ENCODE measurements at regions not wholly inside any gene's neighbourhood (a gene's known extent, or its start where the extent isn't known, plus 50 kb on each side); places are given as distances from the start of the nearest gene placed in this dataset.

DNA sequence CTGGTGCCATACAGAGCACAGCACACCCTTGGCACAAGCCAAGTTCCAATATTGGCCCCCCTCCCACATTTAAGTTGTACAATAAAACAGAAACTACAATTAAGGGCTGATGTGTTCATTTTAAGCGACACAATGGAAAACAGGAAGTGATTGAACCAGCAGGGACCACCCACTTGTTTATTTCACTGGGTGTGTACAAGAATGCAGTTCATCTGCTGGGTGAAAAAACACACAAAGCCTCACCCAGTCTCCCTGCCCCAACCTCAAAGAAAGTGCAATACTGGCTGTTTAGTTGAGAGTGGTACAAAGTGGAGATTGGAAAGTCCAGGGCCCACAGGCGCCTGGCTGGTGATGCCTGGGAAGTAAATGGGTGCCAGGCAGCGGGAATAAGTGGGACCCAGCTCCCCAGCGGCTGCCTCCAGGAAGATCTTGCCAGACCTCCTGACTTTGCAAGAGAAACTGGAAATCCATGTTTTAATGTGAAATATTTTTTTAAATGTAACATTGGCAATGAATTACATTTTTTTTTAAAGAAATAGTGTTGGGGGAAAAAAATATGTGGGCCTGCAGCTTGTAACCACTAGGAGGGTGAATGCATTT, 322.1 kb downstream of the ZNF536 start:
- ATAC-seq = no peak
- TF ChIP-seq ARNTL (CRISPR knock-in tag; IDR thresholded peaks at IDR 0.05; ENCODE audit: borderline replicate concordance, low read depth) (no peak), CSDC2 (CRISPR knock-in tag; IDR thresholded peaks at IDR 0.05) (no peak), BACH2 (CRISPR knock-in tag; IDR thresholded peaks at IDR 0.05; ENCODE audit: borderline replicate concordance) (no peak), ESRRG (CRISPR knock-in tag; IDR thresholded peaks at IDR 0.05) (no peak), SNAI2 (CRISPR knock-in tag; IDR thresholded peaks at IDR 0.05) (no peak), ISL1 (CRISPR knock-in tag; IDR thresholded peaks at IDR 0.05) (no peak), ZFP30 (CRISPR knock-in tag; IDR thresholded peaks at IDR 0.05) (no peak)
- TF ChIP-seq, protein P1, sequence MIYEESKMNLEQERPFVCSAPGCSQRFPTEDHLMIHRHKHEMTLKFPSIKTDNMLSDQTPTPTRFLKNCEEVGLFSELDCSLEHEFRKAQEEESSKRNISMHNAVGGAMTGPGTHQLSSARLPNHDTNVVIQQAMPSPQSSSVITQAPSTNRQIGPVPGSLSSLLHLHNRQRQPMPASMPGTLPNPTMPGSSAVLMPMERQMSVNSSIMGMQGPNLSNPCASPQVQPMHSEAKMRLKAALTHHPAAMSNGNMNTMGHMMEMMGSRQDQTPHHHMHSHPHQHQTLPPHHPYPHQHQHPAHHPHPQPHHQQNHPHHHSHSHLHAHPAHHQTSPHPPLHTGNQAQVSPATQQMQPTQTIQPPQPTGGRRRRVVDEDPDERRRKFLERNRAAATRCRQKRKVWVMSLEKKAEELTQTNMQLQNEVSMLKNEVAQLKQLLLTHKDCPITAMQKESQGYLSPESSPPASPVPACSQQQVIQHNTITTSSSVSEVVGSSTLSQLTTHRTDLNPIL (CRISPR knock-in tag; IDR thresholded peaks at IDR 0.05; ENCODE audit: low read depth) = no peak
- TF ChIP-seq, protein P2, sequence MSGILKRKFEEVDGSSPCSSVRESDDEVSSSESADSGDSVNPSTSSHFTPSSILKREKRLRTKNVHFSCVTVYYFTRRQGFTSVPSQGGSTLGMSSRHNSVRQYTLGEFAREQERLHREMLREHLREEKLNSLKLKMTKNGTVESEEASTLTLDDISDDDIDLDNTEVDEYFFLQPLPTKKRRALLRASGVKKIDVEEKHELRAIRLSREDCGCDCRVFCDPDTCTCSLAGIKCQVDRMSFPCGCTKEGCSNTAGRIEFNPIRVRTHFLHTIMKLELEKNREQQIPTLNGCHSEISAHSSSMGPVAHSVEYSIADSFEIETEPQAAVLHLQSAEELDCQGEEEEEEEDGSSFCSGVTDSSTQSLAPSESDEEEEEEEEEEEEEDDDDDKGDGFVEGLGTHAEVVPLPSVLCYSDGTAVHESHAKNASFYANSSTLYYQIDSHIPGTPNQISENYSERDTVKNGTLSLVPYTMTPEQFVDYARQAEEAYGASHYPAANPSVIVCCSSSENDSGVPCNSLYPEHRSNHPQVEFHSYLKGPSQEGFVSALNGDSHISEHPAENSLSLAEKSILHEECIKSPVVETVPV (CRISPR knock-in tag; IDR thresholded peaks at IDR 0.05) = no peak

DNA sequence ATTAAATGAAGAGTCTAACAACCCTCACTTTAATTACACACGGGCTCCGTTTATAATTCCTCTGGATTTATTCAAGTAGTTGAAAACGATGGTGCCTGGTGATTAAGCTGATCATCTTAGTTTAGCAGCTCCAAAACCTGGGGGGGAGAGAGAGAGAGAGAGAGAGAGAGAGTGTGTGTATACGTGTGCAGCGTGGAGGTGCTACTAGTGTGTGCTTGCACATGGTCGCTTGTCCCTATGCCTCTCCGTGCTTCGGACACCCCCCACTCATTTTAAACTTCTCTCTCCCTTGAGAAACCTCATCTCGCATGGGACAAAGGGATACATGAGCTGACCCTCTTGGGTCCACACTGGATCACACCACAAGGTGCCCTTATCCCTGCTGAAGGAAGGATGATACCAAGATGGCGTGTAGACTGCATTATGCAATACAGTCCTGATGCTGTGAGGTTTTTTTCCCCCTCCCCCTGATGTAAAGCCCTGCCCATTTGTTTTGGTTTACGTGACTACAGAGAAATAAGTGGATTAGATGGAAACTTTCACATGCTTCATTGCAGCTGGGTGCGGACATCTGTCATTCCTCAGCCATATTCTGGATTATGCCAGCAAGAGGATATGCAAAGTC, 320.8 kb downstream of the ZNF536 start:
- TF ChIP-seq TCF4 (CRISPR knock-in tag; IDR thresholded peaks at IDR 0.05; ENCODE audit: borderline replicate concordance) = peak; percentile 52; the same call in 1 of the 2 replicates
- TF ChIP-seq, protein P3, sequence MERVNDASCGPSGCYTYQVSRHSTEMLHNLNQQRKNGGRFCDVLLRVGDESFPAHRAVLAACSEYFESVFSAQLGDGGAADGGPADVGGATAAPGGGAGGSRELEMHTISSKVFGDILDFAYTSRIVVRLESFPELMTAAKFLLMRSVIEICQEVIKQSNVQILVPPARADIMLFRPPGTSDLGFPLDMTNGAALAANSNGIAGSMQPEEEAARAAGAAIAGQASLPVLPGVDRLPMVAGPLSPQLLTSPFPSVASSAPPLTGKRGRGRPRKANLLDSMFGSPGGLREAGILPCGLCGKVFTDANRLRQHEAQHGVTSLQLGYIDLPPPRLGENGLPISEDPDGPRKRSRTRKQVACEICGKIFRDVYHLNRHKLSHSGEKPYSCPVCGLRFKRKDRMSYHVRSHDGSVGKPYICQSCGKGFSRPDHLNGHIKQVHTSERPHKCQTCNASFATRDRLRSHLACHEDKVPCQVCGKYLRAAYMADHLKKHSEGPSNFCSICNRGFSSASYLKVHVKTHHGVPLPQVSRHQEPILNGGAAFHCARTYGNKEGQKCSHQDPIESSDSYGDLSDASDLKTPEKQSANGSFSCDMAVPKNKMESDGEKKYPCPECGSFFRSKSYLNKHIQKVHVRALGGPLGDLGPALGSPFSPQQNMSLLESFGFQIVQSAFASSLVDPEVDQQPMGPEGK (CRISPR knock-in tag; IDR thresholded peaks at IDR 0.05; ENCODE audit: borderline replicate concordance) = no peak
- ATAC-seq = no peak

DNA sequence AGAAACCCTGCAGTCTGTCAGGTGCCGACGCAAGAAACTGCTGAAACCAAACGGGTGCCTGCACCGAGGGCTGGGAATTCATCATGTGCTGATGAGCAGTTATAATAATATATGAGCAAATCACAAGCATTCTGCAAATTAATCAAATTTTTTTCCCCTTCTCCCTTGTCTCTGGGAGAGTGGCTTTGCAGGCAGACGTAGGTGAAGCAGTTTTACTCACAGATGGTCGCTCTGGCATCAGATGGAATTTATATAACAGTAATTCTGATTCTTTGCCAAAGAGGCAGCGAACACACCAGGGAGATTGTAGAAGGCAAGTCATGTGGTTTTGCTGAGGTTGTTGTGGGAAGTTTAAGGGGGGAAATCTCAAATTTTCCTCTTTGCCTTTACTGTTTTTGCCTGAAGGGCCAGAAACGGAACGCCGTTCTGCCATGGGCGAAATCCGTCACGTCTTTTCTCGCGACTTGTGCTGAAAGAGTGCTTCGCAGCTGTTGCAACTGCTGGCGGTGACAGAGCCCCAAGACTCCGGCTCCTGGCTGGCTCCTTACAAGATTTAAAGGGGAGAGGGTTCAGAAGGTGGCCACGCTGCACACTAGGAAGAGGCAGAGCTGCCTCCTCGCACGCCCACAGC, 320.1 kb downstream of the ZNF536 start:
- ATAC-seq = no peak
- TF ChIP-seq CSDC2 (CRISPR knock-in tag; IDR thresholded peaks at IDR 0.05) = no peak
- TF ChIP-seq ZFP3 (CRISPR knock-in tag; IDR thresholded peaks at IDR 0.05) = no peak
- TF ChIP-seq RARB (CRISPR knock-in tag; IDR thresholded peaks at IDR 0.05) = no peak
- TF ChIP-seq ZNF70 (CRISPR knock-in tag; IDR thresholded peaks at IDR 0.05) = 0 out of 2 replicates have a peak, but pooled peaks have one; percentile 5
- 0 out of 2 replicates have a peak, but pooled peaks have one; percentile 36 for TF ChIP-seq SNAI2 (CRISPR knock-in tag; IDR thresholded peaks at IDR 0.05)
- TF ChIP-seq, protein P3 (CRISPR knock-in tag; IDR thresholded peaks at IDR 0.05; ENCODE audit: borderline replicate concordance) = no peak
- no peak for TF ChIP-seq BACH2 (CRISPR knock-in tag; IDR thresholded peaks at IDR 0.05; ENCODE audit: borderline replicate concordance)
- no peak for TF ChIP-seq OSR1 (CRISPR knock-in tag; IDR thresholded peaks at IDR 0.05)
- TF ChIP-seq, protein P4, sequence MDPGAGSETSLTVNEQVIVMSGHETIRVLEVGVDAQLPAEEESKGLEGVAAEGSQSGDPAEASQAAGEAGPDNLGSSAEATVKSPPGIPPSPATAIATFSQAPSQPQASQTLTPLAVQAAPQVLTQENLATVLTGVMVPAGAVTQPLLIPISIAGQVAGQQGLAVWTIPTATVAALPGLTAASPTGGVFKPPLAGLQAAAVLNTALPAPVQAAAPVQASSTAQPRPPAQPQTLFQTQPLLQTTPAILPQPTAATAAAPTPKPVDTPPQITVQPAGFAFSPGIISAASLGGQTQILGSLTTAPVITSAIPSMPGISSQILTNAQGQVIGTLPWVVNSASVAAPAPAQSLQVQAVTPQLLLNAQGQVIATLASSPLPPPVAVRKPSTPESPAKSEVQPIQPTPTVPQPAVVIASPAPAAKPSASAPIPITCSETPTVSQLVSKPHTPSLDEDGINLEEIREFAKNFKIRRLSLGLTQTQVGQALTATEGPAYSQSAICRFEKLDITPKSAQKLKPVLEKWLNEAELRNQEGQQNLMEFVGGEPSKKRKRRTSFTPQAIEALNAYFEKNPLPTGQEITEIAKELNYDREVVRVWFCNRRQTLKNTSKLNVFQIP (CRISPR knock-in tag; IDR thresholded peaks at IDR 0.05; ENCODE audit: borderline replicate concordance, low read depth) = no peak
- TF ChIP-seq TOX (CRISPR knock-in tag; IDR thresholded peaks at IDR 0.05; ENCODE audit: borderline replicate concordance) = no peak
- no peak for TF ChIP-seq GLIS3 (CRISPR knock-in tag; IDR thresholded peaks at IDR 0.05)
- TF ChIP-seq ZNF565 (CRISPR knock-in tag; conservative IDR thresholded peaks at IDR 0.05; ENCODE audit: low read depth) = no peak
- TF ChIP-seq ZFP30 (CRISPR knock-in tag; IDR thresholded peaks at IDR 0.05) = no peak
- TF ChIP-seq, protein P2 (CRISPR knock-in tag; IDR thresholded peaks at IDR 0.05) = no peak
- no peak for TF ChIP-seq PPARA (CRISPR knock-in tag; IDR thresholded peaks at IDR 0.05; ENCODE audit: borderline replicate concordance)
- TF ChIP-seq ISL1 (CRISPR knock-in tag; IDR thresholded peaks at IDR 0.05) = peak; percentile 26; the same call in 1 of the 2 replicates
- no peak for TF ChIP-seq ESRRG (CRISPR knock-in tag; IDR thresholded peaks at IDR 0.05)
- TF ChIP-seq ARNTL (CRISPR knock-in tag; IDR thresholded peaks at IDR 0.05; ENCODE audit: borderline replicate concordance, low read depth) = no peak
- no peak for TF ChIP-seq ZNF8 (CRISPR knock-in tag; IDR thresholded peaks at IDR 0.05)
- TF ChIP-seq, protein P1 (CRISPR knock-in tag; IDR thresholded peaks at IDR 0.05; ENCODE audit: low read depth) = no peak; the same call in 1 of the 2 replicates
- peak; percentile 93 for TF ChIP-seq TCF4 (CRISPR knock-in tag; IDR thresholded peaks at IDR 0.05; ENCODE audit: borderline replicate concordance)
- no peak for TF ChIP-seq ZC3H10 (CRISPR knock-in tag; IDR thresholded peaks at IDR 0.05)

Data from SK-N-SH treated with all-trans-retinoic acid at 6 μM for 48 hours (cell line).